MM.1S (cell line): ENCODE measurements at regions not wholly inside any gene's neighbourhood (a gene's known extent, or its start where the extent isn't known, plus 50 kb on each side); places are given as distances from the start of the nearest gene placed in this dataset.

ENCODE experiments used
- DNase-seq: peaks from one replicate; pipeline ENCODE4 v3.0.0-alpha.2; 2015
- H2AFZ ChIP-seq: fragments of 300-600 bp; sonication (generic); 2 replicates; pipeline ENCODE4 v1.6.0; 2016; ENCODE audit warnings: antibody characterized with exemption, low read length
- H3F3A ChIP-seq: fragments of 300-600 bp; sonication (generic); 2 replicates; pipeline ENCODE4 v1.6.1; 2016; ENCODE audit warnings: mild to moderate bottlenecking, antibody characterized with exemption, low read length, moderate library complexity, mixed read lengths; ENCODE audit not compliant: insufficient read depth
- H3K27ac ChIP-seq: fragments of 300-600 bp; sonication (generic); 2 replicates; pipeline ENCODE4 v1.5.1; 2016; ENCODE audit warnings: mild to moderate bottlenecking, low read length
- H3K27me3 ChIP-seq: fragments of 300-600 bp; sonication (generic); replicated peaks from 2 replicates; pipeline ENCODE4 v1.6.0; 2016; ENCODE audit warnings: low read length; ENCODE audit not compliant: insufficient read depth
- H3K36me3 ChIP-seq: fragments of 300-600 bp; sonication (generic); replicated peaks from 2 replicates; pipeline ENCODE4 v1.6.1; 2016; ENCODE audit warnings: mild to moderate bottlenecking, low read length, mixed read lengths; ENCODE audit not compliant: insufficient read depth
- H3K4me1 ChIP-seq: fragments of 300-600 bp; sonication (generic); 2 replicates; pipeline ENCODE4 v1.6.1; 2016; ENCODE audit warnings: low read length, mixed read lengths
- H3K4me2 ChIP-seq: fragments of 300-600 bp; sonication (generic); 2 replicates; pipeline ENCODE4 v1.6.0; 2016; ENCODE audit warnings: low read depth, low read length
- H3K4me3 ChIP-seq: fragments of 300-600 bp; sonication (generic); 2 replicates; pipeline ENCODE4 v1.5.1; 2016; ENCODE audit warnings: low read length, mixed read lengths
- H3K79me2 ChIP-seq: fragments of 300-600 bp; sonication (generic); 2 replicates; pipeline ENCODE4 v1.6.1; 2016; ENCODE audit warnings: mixed run types, low read length, mixed read lengths
- H3K9ac ChIP-seq: fragments of 300-600 bp; sonication (generic); 2 replicates; pipeline ENCODE4 v1.6.1; 2016; ENCODE audit warnings: low read length, mixed read lengths
- H3K9me2 ChIP-seq: fragments of 300-600 bp; sonication (generic); replicated peaks from 2 replicates; pipeline ENCODE4 v1.6.1; 2016; ENCODE audit warnings: mild to moderate bottlenecking, low read length, mixed read lengths; ENCODE audit not compliant: insufficient read depth
- H3K9me3 ChIP-seq: fragments of 300-600 bp; sonication (generic); replicated peaks from 2 replicates; pipeline ENCODE4 v1.6.1; 2016; ENCODE audit warnings: mild to moderate bottlenecking, low read length, mixed read lengths; ENCODE audit not compliant: insufficient read depth
- H4K20me1 ChIP-seq: fragments of 300-600 bp; sonication (generic); 2 replicates; pipeline ENCODE4 v1.6.1; 2016; ENCODE audit warnings: mild to moderate bottlenecking, low read length, moderate library complexity, mixed read lengths; ENCODE audit not compliant: insufficient read depth
- CTCF ChIP-seq: fragments of 300-600 bp; sonication (generic); IDR thresholded peaks from 2 replicates; pipeline ENCODE4 v1.5.1; 2016; ENCODE audit warnings: antibody characterized with exemption, low read length, mixed read lengths
- EZH2 ChIP-seq: fragments of 300-600 bp; sonication (generic); optimal IDR thresholded peaks from 2 replicates; pipeline ENCODE3; 2017; ENCODE audit warnings: low read depth, mild to moderate bottlenecking, antibody characterized with exemption, low read length, mixed read lengths
- EZH2phosphoT487 ChIP-seq: fragments of 300-600 bp; sonication (generic); IDR thresholded peaks from 2 replicates; pipeline ENCODE4 v1.6.1; 2018; ENCODE audit warnings: antibody characterized with exemption, low read length

- Histone ChIP-seq H3K9ac (no peak overlapping the region), H2AFZ (no peak overlapping the region)
Measured at GRCh38 chr7:142328551-142328950, 70.7 kb upstream of the PRSS58 start.

GRCh38 chr7:142327628-142328405 lies 70.0 kb upstream of the PRSS58 start:
- Histone ChIP-seq H3K27me3 (no peaks in the 10 kb centered on the region), H3F3A (no peaks in the 10 kb centered on the region)

More at GRCh38 chr7:142328551-142328950, 70.7 kb upstream of the PRSS58 start:
- Histone ChIP-seq H3F3A (no peaks in the 10 kb centered on the region), H3K27ac (no peak overlapping the region), H3K36me3 (no peaks in the 10 kb centered on the region), H3K4me2 (no peak overlapping the region), H3K4me1 (no peaks in the 10 kb centered on the region), H3K27me3 (no peaks in the 10 kb centered on the region), H3K9me3 (no peaks in the 10 kb centered on the region), H4K20me1 (no peaks in the 10 kb centered on the region), H3K4me3 (no peak overlapping the region), H3K9me2 (no peaks in the 10 kb centered on the region), H3K79me2 (no peaks in the 10 kb centered on the region)
- no peak for DNase-seq
- TF ChIP-seq CTCF (no peak), EZH2 (no peak), EZH2phosphoT487 (no peak)

GRCh38 chr7:142323706-142324105 lies 65.8 kb upstream of the PRSS58 start:
- H4K20me1 ChIP-seq, result no peaks in the 10 kb centered on the region
- no peaks in the 10 kb centered on the region for H3K79me2 ChIP-seq
- H3K4me3 ChIP-seq, result no peak overlapping the region
- no peak overlapping the region for H3K4me2 ChIP-seq
- TF ChIP-seq EZH2phosphoT487 (no peak), CTCF (peak; percentile 65)
- H3K27ac ChIP-seq, result no peak overlapping the region
- no peaks in the 10 kb centered on the region for H3K4me1 ChIP-seq
- no peaks in the 10 kb centered on the region for H3K36me3 ChIP-seq
- no peaks in the 10 kb centered on the region for H3K9me2 ChIP-seq
- H3K9me3 ChIP-seq, result no peaks in the 10 kb centered on the region
- no peaks in the 10 kb centered on the region for H3F3A ChIP-seq
- H3K9ac ChIP-seq, result no peak overlapping the region
- no peaks in the 10 kb centered on the region for H3K27me3 ChIP-seq
- peak; percentile 47 for DNase-seq
- H2AFZ ChIP-seq, result no peak overlapping the region

More at GRCh38 chr7:142327628-142328405, 70.0 kb upstream of the PRSS58 start:
- no peak overlapping the region for H3K4me2 ChIP-seq
- H3K79me2 ChIP-seq, result no peaks in the 10 kb centered on the region
- TF ChIP-seq EZH2 (no peak), CTCF (no peak), EZH2phosphoT487 (no peak)
- no peak overlapping the region for H2AFZ ChIP-seq
- no peak for DNase-seq
- no peaks in the 10 kb centered on the region for H3K4me1 ChIP-seq
- H4K20me1 ChIP-seq, result no peaks in the 10 kb centered on the region
- H3K9me2 ChIP-seq, result no peaks in the 10 kb centered on the region
- no peak overlapping the region for H3K9ac ChIP-seq
- H3K4me3 ChIP-seq, result no peak overlapping the region
- H3K27ac ChIP-seq, result no peak overlapping the region
- no peaks in the 10 kb centered on the region for H3K9me3 ChIP-seq
- no peaks in the 10 kb centered on the region for H3K36me3 ChIP-seq
